22Rv1 (cell line): ENCODE measurements at regions not wholly inside any gene's neighbourhood (a gene's known extent, or its start where the extent isn't known, plus 50 kb on each side); places are given as distances from the start of the nearest gene placed in this dataset.

Experiments used
- ZFX ChIP-seq: fragments of 450-650 bp; IDR thresholded peaks from 2 replicates; pipeline ENCODE4 v1.6.1; 2017; ENCODE audit warnings: antibody characterized with exemption, borderline replicate concordance
- TF ChIP-seq, protein P1 (sequence below): fragments of 450-650 bp; IDR thresholded peaks from 2 replicates; pipeline ENCODE4 v1.5.1; 2017; ENCODE audit warnings: mild to moderate bottlenecking

GRCh38 chr5:125005266-125005665, 258.8 kb upstream of the ZNF608 start:
- TF ChIP-seq, protein P1, sequence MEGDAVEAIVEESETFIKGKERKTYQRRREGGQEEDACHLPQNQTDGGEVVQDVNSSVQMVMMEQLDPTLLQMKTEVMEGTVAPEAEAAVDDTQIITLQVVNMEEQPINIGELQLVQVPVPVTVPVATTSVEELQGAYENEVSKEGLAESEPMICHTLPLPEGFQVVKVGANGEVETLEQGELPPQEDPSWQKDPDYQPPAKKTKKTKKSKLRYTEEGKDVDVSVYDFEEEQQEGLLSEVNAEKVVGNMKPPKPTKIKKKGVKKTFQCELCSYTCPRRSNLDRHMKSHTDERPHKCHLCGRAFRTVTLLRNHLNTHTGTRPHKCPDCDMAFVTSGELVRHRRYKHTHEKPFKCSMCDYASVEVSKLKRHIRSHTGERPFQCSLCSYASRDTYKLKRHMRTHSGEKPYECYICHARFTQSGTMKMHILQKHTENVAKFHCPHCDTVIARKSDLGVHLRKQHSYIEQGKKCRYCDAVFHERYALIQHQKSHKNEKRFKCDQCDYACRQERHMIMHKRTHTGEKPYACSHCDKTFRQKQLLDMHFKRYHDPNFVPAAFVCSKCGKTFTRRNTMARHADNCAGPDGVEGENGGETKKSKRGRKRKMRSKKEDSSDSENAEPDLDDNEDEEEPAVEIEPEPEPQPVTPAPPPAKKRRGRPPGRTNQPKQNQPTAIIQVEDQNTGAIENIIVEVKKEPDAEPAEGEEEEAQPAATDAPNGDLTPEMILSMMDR = no peak
- TF ChIP-seq ZFX = no peak
